Astrocyte of the spinal cord (primary cell): ENCODE measurements at regions not wholly inside any gene's neighbourhood (a gene's known extent, or its start where the extent isn't known, plus 50 kb on each side); places are given as distances from the start of the nearest gene placed in this dataset.
"Not testable (repeated sequence)": the region's sequence is repeated elsewhere in the genome, so short reads cannot be mapped to it uniquely, and the experiment has no call there.

Experiments
- DNase-seq: peaks from one replicate; pipeline ENCODE4 v3.0.0; 2011; ENCODE audit warnings: low read depth, low spot score
- H3K4me3 ChIP-seq: 2 replicates; pipeline ENCODE4 v1.5.1; 2011; ENCODE audit warnings: low read depth, mild to moderate bottlenecking, low read length, moderate library complexity
- CTCF ChIP-seq: IDR thresholded peaks from 2 replicates; pipeline ENCODE4 v1.5.1; 2012; ENCODE audit warnings: low read depth, mild to moderate bottlenecking, low read length, inconsistent platforms
- in situ Hi-C: cut with HindIII; loops from 2 replicates; pipeline ENCODE4 v1.10.0; 2017; ENCODE audit warnings: low sequenced_read_pairs

- no peak for TF ChIP-seq CTCF
- no peak overlapping the region for H3K4me3 ChIP-seq
- in situ Hi-C loops = no loop called here
- DNase-seq = no peak
Measured at GRCh38 chr2:176944998-176945397, 267.6 kb upstream of the HNRNPA3 start.

GRCh38 chr2:176947754-176948153 is 264.8 kb upstream of the HNRNPA3 start:
- TF ChIP-seq CTCF = no peak
- in situ Hi-C loops = no loop called here
- H3K4me3 ChIP-seq = no peak overlapping the region
- DNase-seq = no peak

DNA sequence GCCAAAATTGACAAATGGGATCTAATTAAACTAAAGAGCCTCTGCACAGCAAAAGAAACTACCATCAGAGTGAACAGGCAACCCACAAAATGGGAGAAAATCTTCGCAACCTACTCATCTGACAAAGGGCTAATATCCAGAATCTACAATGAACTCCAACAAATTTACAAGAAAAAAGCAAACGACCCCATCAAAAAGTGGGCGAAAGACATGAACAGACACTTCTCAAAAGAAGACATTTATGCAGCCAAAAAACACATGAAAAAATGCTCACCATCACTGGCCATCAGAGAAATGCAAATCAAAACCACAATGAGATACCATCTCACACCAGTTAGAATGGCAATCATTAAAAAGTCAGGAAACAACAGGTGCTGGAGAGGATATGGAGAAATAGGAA is 261.4 kb upstream of the HNRNPA3 start:
- in situ Hi-C loops, H3K4me3 ChIP-seq, DNase-seq: not testable (repeated sequence)

GRCh38 chr2:176956791-176957190 is 255.8 kb upstream of the HNRNPA3 start:
- no peak for DNase-seq
- no peak for TF ChIP-seq CTCF
- in situ Hi-C loops = no loop called here
- H3K4me3 ChIP-seq = no peak overlapping the region

DNA sequence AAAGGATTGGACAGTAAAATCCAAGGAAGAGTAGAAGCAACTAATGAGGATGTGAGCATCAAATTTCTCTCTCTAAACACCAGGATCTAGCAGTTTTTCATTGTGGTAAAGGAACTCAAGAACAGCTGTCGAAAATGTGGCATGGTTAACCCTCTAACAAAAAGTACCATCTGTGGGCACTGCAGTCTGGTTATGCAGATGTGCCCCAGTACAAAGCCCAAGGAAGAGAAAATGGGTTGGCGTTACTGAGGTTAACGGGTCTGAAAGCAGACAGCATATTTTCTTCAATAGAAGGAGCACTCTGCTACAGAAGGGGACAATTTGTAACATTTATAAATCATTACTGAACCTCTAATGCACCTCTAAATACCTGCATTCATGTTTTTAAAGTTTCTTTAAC is 253.0 kb upstream of the HNRNPA3 start:
- in situ Hi-C loops = no loop called here
- TF ChIP-seq CTCF = no peak
- H3K4me3 ChIP-seq = no peak overlapping the region
- no peak for DNase-seq

DNA sequence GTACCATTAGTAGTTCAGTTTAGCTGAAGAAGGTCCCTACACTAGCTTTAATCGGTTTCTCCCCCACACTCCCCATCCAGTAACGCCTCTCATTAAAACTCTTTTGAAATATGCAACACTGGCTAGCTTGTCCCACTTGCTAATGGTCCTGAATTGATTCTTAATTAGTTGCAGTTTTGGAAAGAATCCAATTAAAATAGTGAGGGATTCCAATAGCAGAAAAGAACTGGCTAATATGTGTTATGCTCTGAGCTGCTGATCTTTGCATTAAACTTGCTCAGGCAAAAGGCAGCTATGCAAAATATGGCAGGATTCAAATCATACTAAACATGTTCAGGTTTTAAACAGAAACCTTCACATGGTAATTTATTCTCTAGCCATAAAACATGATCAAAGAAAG is 252.5 kb upstream of the HNRNPA3 start:
- no peak overlapping the region for H3K4me3 ChIP-seq
- no peak for TF ChIP-seq CTCF
- in situ Hi-C loops = no loop called here
- no peak for DNase-seq

GRCh38 chr2:176960736-176961520 is 251.7 kb upstream of the HNRNPA3 start:
- no peak for TF ChIP-seq CTCF
- in situ Hi-C loops = no loop called here
- H3K4me3 ChIP-seq = no peak overlapping the region
- DNase-seq = no peak
